ENCODE measurements at regions not wholly inside any gene's neighbourhood (a gene's known extent, or its start where the extent isn't known, plus 50 kb on each side); places are given as distances from the start of the nearest gene placed in this dataset.
A peak's percentile ranks its signal among the peaks of the same experiment; 100 is the strongest.

DNA sequence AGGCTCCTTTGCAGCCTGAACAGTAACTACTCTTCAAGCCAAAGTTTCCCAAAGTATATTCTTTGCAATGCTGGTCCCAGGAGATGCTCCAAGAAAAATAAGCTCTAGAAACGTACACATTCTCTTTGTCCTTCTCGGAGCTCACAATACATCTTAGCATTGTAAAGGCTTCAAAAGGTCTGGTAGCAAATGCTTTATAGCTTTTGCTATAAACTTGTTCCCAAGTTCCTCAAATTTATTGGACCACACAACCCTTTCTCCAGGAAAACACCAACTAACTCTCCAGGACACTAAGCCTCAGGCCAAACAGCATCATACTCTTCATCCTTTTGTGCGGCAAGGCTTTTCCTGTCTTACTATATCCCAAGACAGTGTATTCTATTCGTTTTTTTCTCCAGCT is 455.6 kb upstream of the PROK2 start:
- intact Hi-C loops (cut with DNase I): no loop called here

GRCh38 chr3:72238801-72239200 is 453.9 kb upstream of the PROK2 start:
- WGBS: 80% methylated on average over 3 of the region's 3 CpGs
- Histone ChIP-seq H3K36me3 (no peaks in the 10 kb centered on the region), H3K4me3 (no peak overlapping the region), H3K27me3 (no peaks in the 10 kb centered on the region), H3K4me1 (peaks cover 8 to 31% (median 21%) of the 10 kb centered on the region in 4 donors), H3K9me3 (no peaks in the 10 kb centered on the region), H3K27ac (replicated peaks in 1 of 4) (no peak overlapping the region)
- TF ChIP-seq CTCF (IDR thresholded peaks at IDR 0.05) (no peak), POLR2A (IDR thresholded peaks at IDR 0.05; ENCODE audit: low read depth) (no peak), POLR2AphosphoS5 (IDR thresholded peaks at IDR 0.05) (no peak), EP300 (IDR thresholded peaks at IDR 0.05) (no peak)
- intact Hi-C loops (cut with DNase I): no loop called here
- DNase-seq (ENCODE audit: extremely low spot score): no peak

More for the DNA sequence above, 455.6 kb upstream of the PROK2 start:
- peaks cover 12 to 31% (median 25%) of the 10 kb centered on the region in 4 donors for H3K4me1 ChIP-seq
- H3K36me3 ChIP-seq: no peaks in the 10 kb centered on the region
- H3K9me3 ChIP-seq: no peaks in the 10 kb centered on the region
- no peak for DNase-seq (ENCODE audit: extremely low spot score)
- H3K27ac ChIP-seq (replicated peaks in 1 of 4): no peak overlapping the region
- TF ChIP-seq POLR2A (IDR thresholded peaks at IDR 0.05; ENCODE audit: low read depth): no peak
- TF ChIP-seq EP300 (IDR thresholded peaks at IDR 0.05): no peak
- no peak for TF ChIP-seq POLR2AphosphoS5 (IDR thresholded peaks at IDR 0.05)
- no peak for TF ChIP-seq CTCF (IDR thresholded peaks at IDR 0.05)
- no peak overlapping the region for H3K4me3 ChIP-seq
- H3K27me3 ChIP-seq: no peaks in the 10 kb centered on the region
- WGBS: 85% methylated on average over 4 of the region's 4 CpGs

DNA sequence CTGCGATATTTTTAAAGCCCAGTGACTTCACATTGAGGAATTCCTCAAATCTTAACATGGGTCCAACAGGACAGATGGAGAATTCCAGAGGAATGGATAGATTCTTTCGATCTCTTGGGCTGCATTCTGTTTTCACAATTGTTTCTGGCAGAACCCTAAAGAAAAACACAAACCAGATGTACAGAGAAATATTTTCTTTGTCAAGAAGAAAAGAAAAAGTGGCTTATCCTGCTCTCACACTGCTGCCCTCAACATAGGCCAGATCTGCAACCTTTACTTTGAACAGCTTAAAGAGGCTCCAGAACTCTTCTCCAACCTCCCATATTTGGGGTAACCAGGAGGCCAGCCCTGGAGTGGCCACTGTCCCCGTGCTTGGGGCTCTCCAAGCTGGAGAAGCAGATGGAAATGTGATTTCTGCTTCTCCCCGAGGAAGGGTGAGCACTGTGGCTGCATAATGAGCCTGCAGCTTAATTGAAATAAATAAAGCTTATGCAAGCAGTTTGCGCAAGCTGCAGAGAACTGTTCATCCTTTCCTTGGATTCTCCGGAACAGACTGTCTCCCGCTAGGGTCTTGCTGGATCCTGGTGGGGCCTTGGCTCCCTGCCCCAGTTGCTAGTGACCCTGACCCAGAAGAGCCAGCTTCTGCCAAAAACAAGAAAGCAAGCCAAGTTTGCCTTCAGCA is 453.2 kb upstream of the PROK2 start:
- Histone ChIP-seq H3K9me3 (no peaks in the 10 kb centered on the region), H3K27ac (replicated peaks in 1 of 4) (no peak overlapping the region), H3K27me3 (no peaks in the 10 kb centered on the region), H3K4me1 (peaks cover 10 to 36% (median 23%) of the 10 kb centered on the region in 4 donors), H3K36me3 (no peaks in the 10 kb centered on the region), H3K4me3 (no peak overlapping the region)
- 77% methylated on average over 7 of the region's 7 CpGs for WGBS
- DNase-seq (ENCODE audit: extremely low spot score): no peak
- TF ChIP-seq CTCF (IDR thresholded peaks at IDR 0.05): no peak
- TF ChIP-seq POLR2AphosphoS5 (IDR thresholded peaks at IDR 0.05): no peak
- TF ChIP-seq EP300 (IDR thresholded peaks at IDR 0.05): no peak
- no peak for TF ChIP-seq POLR2A (IDR thresholded peaks at IDR 0.05; ENCODE audit: low read depth)
- intact Hi-C loops (cut with DNase I): no loop called here

DNA sequence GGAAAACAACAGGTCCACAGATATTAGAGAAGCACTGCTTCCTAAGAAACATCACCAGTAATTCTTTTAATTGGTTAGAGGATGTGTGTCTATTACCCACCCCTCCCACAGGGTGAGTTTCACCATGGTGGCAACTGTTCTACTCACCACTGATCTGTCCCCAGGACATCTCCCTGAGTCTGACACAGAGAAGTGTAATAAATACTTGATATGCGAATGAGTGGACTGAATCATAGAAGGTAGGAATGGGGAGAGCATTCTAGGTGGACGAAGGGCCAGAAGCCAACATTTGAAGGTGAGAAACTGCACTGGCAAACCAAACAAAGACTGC is 452.7 kb upstream of the PROK2 start:
- DNase-seq (ENCODE audit: extremely low spot score): no peak
- intact Hi-C loops (cut with DNase I): no loop called here
- Histone ChIP-seq H3K4me1 (peaks cover 10 to 35% (median 23%) of the 10 kb centered on the region in 4 donors), H3K4me3 (no peak overlapping the region), H3K9me3 (no peaks in the 10 kb centered on the region), H3K27me3 (no peaks in the 10 kb centered on the region), H3K27ac (replicated peaks in 1 of 4) (no peak overlapping the region), H3K36me3 (no peaks in the 10 kb centered on the region)
- WGBS: 90% methylated on average over 2 of the region's 2 CpGs
- TF ChIP-seq POLR2AphosphoS5 (IDR thresholded peaks at IDR 0.05) (no peak), POLR2A (IDR thresholded peaks at IDR 0.05; ENCODE audit: low read depth) (no peak), CTCF (IDR thresholded peaks at IDR 0.05) (no peak), EP300 (IDR thresholded peaks at IDR 0.05) (no peak)

DNA sequence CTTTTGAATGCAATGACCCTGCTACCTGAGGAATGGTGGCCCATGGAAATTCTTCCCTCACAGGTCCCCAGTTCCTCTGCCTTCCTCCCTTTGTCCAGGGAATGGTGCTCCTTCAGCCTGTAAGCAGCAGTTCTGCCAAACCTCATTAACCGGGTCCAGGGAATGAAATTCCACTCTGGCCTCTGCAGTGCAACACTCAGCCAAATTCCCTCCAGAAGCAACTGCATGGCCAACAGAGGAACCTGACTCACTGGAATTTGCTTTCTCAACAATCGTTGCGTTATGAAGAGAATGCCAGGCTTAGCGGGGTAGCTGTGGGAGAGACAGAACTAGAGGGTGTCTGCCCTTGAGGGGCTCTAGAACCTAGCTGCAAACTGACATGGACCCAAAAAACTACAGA is 449.4 kb upstream of the PROK2 start:
- Histone ChIP-seq H3K4me3 (no peak overlapping the region), H3K36me3 (no peaks in the 10 kb centered on the region), H3K27me3 (no peaks in the 10 kb centered on the region), H3K9me3 (no peaks in the 10 kb centered on the region), H3K27ac (replicated peaks in 1 of 4) (peak overlapping the region in 3 of 4 donors; percentile 19 to 47 (median 41)), H3K4me1 (peaks cover 10 to 42% (median 38%) of the 10 kb centered on the region in 4 donors)
- 9% methylated on average over 4 of the region's 4 CpGs for WGBS
- TF ChIP-seq EP300 (IDR thresholded peaks at IDR 0.05) (no peak), CTCF (IDR thresholded peaks at IDR 0.05) (no peak), POLR2AphosphoS5 (IDR thresholded peaks at IDR 0.05) (peak; percentile 51 to 68), POLR2A (IDR thresholded peaks at IDR 0.05; ENCODE audit: low read depth) (no peak)
- intact Hi-C loops (cut with DNase I): no loop called here
- no peak for DNase-seq (ENCODE audit: extremely low spot score)

Measured in esophagus muscularis mucosa (tissue), 4 donors.